ENCODE measurements at regions not wholly inside any gene's neighbourhood (a gene's known extent, or its start where the extent isn't known, plus 50 kb on each side); places are given as distances from the start of the nearest gene placed in this dataset.

GRCh38 chr9:129489838-129490582, 130.9 kb downstream of the C9orf50 start:
- BruUV-seq (replicated peaks), result no TSS peak
- Histone ChIP-seq H3F3A (ENCODE audit: insufficient read depth, low read depth) (peaks cover 59% of the 10 kb centered on the region), H3K4me3 (peak overlapping the region; percentile 66), H3K27ac (peak overlapping the region; percentile 91), H3K4me1 (replicated peaks; ENCODE audit: insufficient read depth) (peaks cover 74% of the 10 kb centered on the region), H2AFZ (no peak overlapping the region), H3K9me2 (ENCODE audit: insufficient read depth) (no peaks in the 10 kb centered on the region), H3K9me3 (ENCODE audit: insufficient read depth, low read depth) (no peaks in the 10 kb centered on the region), H3K36me3 (ENCODE audit: low read depth) (no peaks in the 10 kb centered on the region), H3K4me2 (peak overlapping the region; percentile 73), H4K20me1 (ENCODE audit: insufficient read depth) (no peaks in the 10 kb centered on the region), H3K79me2 (ENCODE audit: low read depth) (peaks cover 35% of the 10 kb centered on the region), H3K27me3 (ENCODE audit: insufficient read depth, low read depth) (no peaks in the 10 kb centered on the region)
- intact Hi-C loops (cut with micrococcal nuclease; ENCODE audit: unreplicated experiment), result loop anchor here (2.0 to 10.0 kb wide), 3 partner anchors 121 to 465 kb away; partner anchors contain the start of genes PTGES and SH3GLB2
- ChIA-PET CTCF (interaction anchor here (0.5 to 0.9 kb wide), 5 partner anchors 53 to 317 kb away, joined by 3 to 11 read pairs (median 4); no protein-coding TSS in a partner anchor), POLR2A (ENCODE audit: unreplicated experiment) (no interaction called here)
- DNase-seq, result no peak
- no peak for TF ChIP-seq CTCF (conservative IDR thresholded peaks at IDR 0.05)

GRCh38 chr9:129487658-129488483, 133.0 kb downstream of the C9orf50 start:
- H3K9me2 ChIP-seq (ENCODE audit: insufficient read depth), result no peaks in the 10 kb centered on the region
- H3K36me3 ChIP-seq (ENCODE audit: low read depth), result no peaks in the 10 kb centered on the region
- H3K4me1 ChIP-seq (replicated peaks; ENCODE audit: insufficient read depth), result peaks cover 72% of the 10 kb centered on the region
- peaks cover 64% of the 10 kb centered on the region for H3F3A ChIP-seq (ENCODE audit: insufficient read depth, low read depth)
- TF ChIP-seq EZH2 (IDR thresholded peaks at IDR 0.05; ENCODE audit: low read depth) (no peak), CTCF (conservative IDR thresholded peaks at IDR 0.05) (no peak)
- intact Hi-C loops (cut with micrococcal nuclease; ENCODE audit: unreplicated experiment), result loop anchor here (1.0 to 10.0 kb wide), 5 partner anchors 8 to 463 kb away; partner anchors contain the start of genes PTGES and SH3GLB2
- H3K9me3 ChIP-seq (ENCODE audit: insufficient read depth, low read depth), result no peaks in the 10 kb centered on the region
- BruUV-seq (replicated peaks), result TSS peak; percentile 46
- ChIA-PET POLR2A (ENCODE audit: unreplicated experiment) (no interaction called here), CTCF (no interaction called here)
- H3K27ac ChIP-seq, result peak overlapping the region; percentile 91
- no peaks in the 10 kb centered on the region for H4K20me1 ChIP-seq (ENCODE audit: insufficient read depth)
- peak overlapping the region; percentile 73 for H3K4me2 ChIP-seq
- peak overlapping the region; percentile 66 for H3K4me3 ChIP-seq
- H2AFZ ChIP-seq, result peak overlapping the region; percentile 63
- no peak for DNase-seq
- no peaks in the 10 kb centered on the region for H3K27me3 ChIP-seq (ENCODE audit: insufficient read depth, low read depth)
- peaks cover 40% of the 10 kb centered on the region for H3K79me2 ChIP-seq (ENCODE audit: low read depth)

DNA sequence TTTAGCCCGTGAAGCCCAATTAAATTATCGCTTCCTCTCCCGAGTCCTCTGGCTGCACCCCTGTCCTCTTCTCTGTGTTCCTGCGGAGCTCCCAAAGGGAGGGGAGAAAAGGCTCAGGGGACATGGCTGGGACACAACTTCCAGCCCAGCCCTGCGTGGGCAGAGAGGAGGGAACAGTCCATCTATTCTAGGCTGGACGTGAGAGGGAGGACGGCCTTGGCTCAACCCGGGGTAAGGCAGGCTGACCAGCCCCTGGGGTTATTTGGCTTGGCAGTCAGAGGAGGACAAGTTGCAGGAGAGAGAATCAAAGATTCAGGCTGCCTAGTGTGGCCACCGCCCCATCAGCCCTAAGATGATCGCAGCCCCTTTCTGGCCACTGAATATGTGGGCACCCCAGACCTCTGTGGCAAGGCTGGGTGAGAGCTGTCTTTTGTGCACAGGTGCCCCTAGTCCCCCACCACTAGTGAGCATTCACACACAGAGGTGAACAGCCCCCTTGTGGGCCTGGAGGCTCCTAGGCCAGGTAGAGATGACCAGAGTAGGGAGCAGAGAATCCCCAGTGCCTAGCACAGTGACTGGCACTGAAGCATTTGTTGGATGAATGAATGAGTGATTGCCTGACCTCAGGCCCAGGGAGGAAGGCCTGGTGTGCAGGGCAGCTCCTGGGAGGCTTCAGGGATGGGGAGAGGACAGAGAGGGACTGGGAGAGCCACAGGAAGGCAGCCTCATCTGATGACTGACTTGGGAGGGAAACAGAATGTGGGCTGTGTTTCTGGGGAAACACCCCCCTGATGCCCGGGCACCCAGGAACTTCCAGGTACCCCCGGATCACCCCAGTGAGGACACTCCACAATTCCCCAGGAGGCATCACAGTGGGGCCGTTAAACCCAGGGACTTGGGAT, 133.9 kb downstream of the C9orf50 start:
- intact Hi-C loops (cut with micrococcal nuclease; ENCODE audit: unreplicated experiment), result loop anchor here (10.0 kb wide), 2 partner anchors 268 to 462 kb away; partner anchors contain the start of genes PTGES and SH3GLB2
- CTCF ChIA-PET, result no interaction called here

More for the DNA sequence above, 133.9 kb downstream of the C9orf50 start:
- Histone ChIP-seq H2AFZ (no peak overlapping the region), H3K4me2 (peak overlapping the region; percentile 73), H3K4me1 (replicated peaks; ENCODE audit: insufficient read depth) (peaks cover 72% of the 10 kb centered on the region), H3K79me2 (ENCODE audit: low read depth) (peaks cover 34% of the 10 kb centered on the region), H3K4me3 (no peak overlapping the region; the same call in 1 of the 2 replicates), H3K9me3 (ENCODE audit: insufficient read depth, low read depth) (no peaks in the 10 kb centered on the region), H3K27me3 (ENCODE audit: insufficient read depth, low read depth) (no peaks in the 10 kb centered on the region), H3F3A (ENCODE audit: insufficient read depth, low read depth) (peaks cover 66% of the 10 kb centered on the region), H3K36me3 (ENCODE audit: low read depth) (no peaks in the 10 kb centered on the region), H3K27ac (peak overlapping the region; percentile 91), H3K9me2 (ENCODE audit: insufficient read depth) (no peaks in the 10 kb centered on the region), H4K20me1 (ENCODE audit: insufficient read depth) (no peaks in the 10 kb centered on the region)
- BruUV-seq (replicated peaks), result no TSS peak
- peak; percentile 61 to 74 for DNase-seq
- POLR2A ChIA-PET (ENCODE audit: unreplicated experiment), result interaction anchor here (0.6 kb wide), 1 partner anchor 93 kb away, joined by 3 read pairs; no protein-coding TSS in a partner anchor
- TF ChIP-seq CTCF (conservative IDR thresholded peaks at IDR 0.05) (no peak), EZH2 (IDR thresholded peaks at IDR 0.05; ENCODE audit: low read depth) (no peak)
